Nephron (organoid): ENCODE measurements at regions not wholly inside any gene's neighbourhood (a gene's known extent, or its start where the extent isn't known, plus 50 kb on each side); places are given as distances from the start of the nearest gene placed in this dataset.

Experiments
- H3K27ac Mint-ChIP-seq, 3 experiments: 2 replicates each; pipeline ENCODE4 v1.8.0; 2020; ENCODE audit warnings: mixed read lengths in 3 of 3, mild to moderate bottlenecking in 2 of 3, moderate library complexity in 1 of 3
- H3K27me3 Mint-ChIP-seq: 2 replicates; pipeline ENCODE4 v1.8.0; 2021; ENCODE audit warnings: low read depth, mild to moderate bottlenecking, moderate library complexity, mixed read lengths
- H3K36me3 Mint-ChIP-seq: 2 replicates; pipeline ENCODE4 v1.8.0; 2020; ENCODE audit warnings: low read depth, mixed read lengths
- H3K4me1 Mint-ChIP-seq: 2 replicates; pipeline ENCODE4 v1.8.0; 2020; ENCODE audit warnings: mixed read lengths
- H3K4me3 Mint-ChIP-seq, 3 experiments: 2 replicates each; pipeline ENCODE4 v1.8.0; 2020; ENCODE audit warnings: mild to moderate bottlenecking in 3 of 3, mixed read lengths in 3 of 3, moderate library complexity in 2 of 3
- H3K9me3 Mint-ChIP-seq: 2 replicates; pipeline ENCODE4 v1.8.0; 2020; ENCODE audit warnings: mixed read lengths
- CTCF ChIP-seq, 3 experiments: fragments of 200-600 bp; sonication (generic); IDR thresholded peaks; one replicate each; pipeline ENCODE4 v1.5.0; 2021; ENCODE audit warnings: antibody characterized with exemption in 3 of 3; ENCODE audit not compliant: unreplicated experiment in 3 of 3

GRCh38 chr12:112602150-112602549, 183.4 kb downstream of the PTPN11 start:
- TF ChIP-seq CTCF (IDR thresholded peaks at IDR 0.05; ENCODE audit: unreplicated experiment in 3 of 3) = no peak
- no peaks in the 10 kb centered on the region for H3K4me1 Mint-ChIP-seq
- H3K9me3 Mint-ChIP-seq = no peaks in the 10 kb centered on the region
- H3K4me3 Mint-ChIP-seq = no peak overlapping the region
- H3K27ac Mint-ChIP-seq = no peak overlapping the region
- no peaks in the 10 kb centered on the region for H3K36me3 Mint-ChIP-seq
- peaks cover 47% of the 10 kb centered on the region for H3K27me3 Mint-ChIP-seq

GRCh38 chr12:112606611-112607365, 184.8 kb upstream of the RPH3A start:
- peaks cover 56% of the 10 kb centered on the region for H3K27me3 Mint-ChIP-seq
- H3K9me3 Mint-ChIP-seq = no peaks in the 10 kb centered on the region
- TF ChIP-seq CTCF (IDR thresholded peaks at IDR 0.05; ENCODE audit: unreplicated experiment in 3 of 3) = no peak
- no peaks in the 10 kb centered on the region for H3K36me3 Mint-ChIP-seq
- no peak overlapping the region for H3K4me3 Mint-ChIP-seq
- no peak overlapping the region for H3K27ac Mint-ChIP-seq
- no peaks in the 10 kb centered on the region for H3K4me1 Mint-ChIP-seq

- H3K9me3 Mint-ChIP-seq = no peaks in the 10 kb centered on the region
- no peaks in the 10 kb centered on the region for H3K36me3 Mint-ChIP-seq
- no peaks in the 10 kb centered on the region for H3K4me1 Mint-ChIP-seq
- no peak for TF ChIP-seq CTCF (IDR thresholded peaks at IDR 0.05; ENCODE audit: unreplicated experiment in 3 of 3)
- no peak overlapping the region for H3K4me3 Mint-ChIP-seq
- peaks cover 50% of the 10 kb centered on the region for H3K27me3 Mint-ChIP-seq
- no peak overlapping the region for H3K27ac Mint-ChIP-seq
Measured at GRCh38 chr12:112607427-112607826, 184.1 kb upstream of the RPH3A start.

- TF ChIP-seq CTCF (IDR thresholded peaks at IDR 0.05; ENCODE audit: unreplicated experiment in 3 of 3) = no peak
- Mint-ChIP-seq H3K9me3 (no peaks in the 10 kb centered on the region), H3K4me1 (no peaks in the 10 kb centered on the region), H3K36me3 (no peaks in the 10 kb centered on the region), H3K27ac (no peak overlapping the region), H3K4me3 (no peak overlapping the region), H3K27me3 (peaks cover 27% of the 10 kb centered on the region)
Measured at GRCh38 chr12:112611908-112612307, 179.6 kb upstream of the RPH3A start.

- Mint-ChIP-seq H3K9me3 (no peaks in the 10 kb centered on the region), H3K27ac (no peak overlapping the region), H3K4me3 (no peak overlapping the region), H3K4me1 (no peaks in the 10 kb centered on the region), H3K36me3 (no peaks in the 10 kb centered on the region), H3K27me3 (peaks cover 16% of the 10 kb centered on the region)
- no peak for TF ChIP-seq CTCF (IDR thresholded peaks at IDR 0.05; ENCODE audit: unreplicated experiment in 3 of 3)
Measured at GRCh38 chr12:112615196-112615595, 176.4 kb upstream of the RPH3A start.
